ENCODE measurements at regions not wholly inside any gene's neighbourhood (a gene's known extent, or its start where the extent isn't known, plus 50 kb on each side); places are given as distances from the start of the nearest gene placed in this dataset.

DNA sequence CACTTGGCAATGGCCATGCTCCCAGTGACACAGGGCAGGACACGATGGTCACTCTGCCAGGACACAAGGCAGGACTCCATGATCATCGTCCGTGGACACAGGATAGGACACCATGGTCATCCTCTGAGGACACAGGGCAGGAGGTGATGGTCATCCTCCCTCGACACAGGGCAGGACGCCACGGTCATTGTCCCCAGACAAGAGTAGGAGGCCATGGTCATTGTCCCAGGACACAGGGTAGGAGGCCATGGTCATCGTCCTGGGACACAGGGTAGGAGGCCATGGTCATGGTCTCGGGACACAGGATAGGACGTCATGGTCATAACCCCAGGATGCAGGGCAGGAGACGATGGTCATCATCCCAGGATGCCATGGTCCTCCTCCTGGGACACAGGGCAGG lies 289.2 kb downstream of the TCERG1L start:
- TF ChIP-seq POLR2A (IDR thresholded peaks at IDR 0.05), result no peak
- TF ChIP-seq, protein P1, sequence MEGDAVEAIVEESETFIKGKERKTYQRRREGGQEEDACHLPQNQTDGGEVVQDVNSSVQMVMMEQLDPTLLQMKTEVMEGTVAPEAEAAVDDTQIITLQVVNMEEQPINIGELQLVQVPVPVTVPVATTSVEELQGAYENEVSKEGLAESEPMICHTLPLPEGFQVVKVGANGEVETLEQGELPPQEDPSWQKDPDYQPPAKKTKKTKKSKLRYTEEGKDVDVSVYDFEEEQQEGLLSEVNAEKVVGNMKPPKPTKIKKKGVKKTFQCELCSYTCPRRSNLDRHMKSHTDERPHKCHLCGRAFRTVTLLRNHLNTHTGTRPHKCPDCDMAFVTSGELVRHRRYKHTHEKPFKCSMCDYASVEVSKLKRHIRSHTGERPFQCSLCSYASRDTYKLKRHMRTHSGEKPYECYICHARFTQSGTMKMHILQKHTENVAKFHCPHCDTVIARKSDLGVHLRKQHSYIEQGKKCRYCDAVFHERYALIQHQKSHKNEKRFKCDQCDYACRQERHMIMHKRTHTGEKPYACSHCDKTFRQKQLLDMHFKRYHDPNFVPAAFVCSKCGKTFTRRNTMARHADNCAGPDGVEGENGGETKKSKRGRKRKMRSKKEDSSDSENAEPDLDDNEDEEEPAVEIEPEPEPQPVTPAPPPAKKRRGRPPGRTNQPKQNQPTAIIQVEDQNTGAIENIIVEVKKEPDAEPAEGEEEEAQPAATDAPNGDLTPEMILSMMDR (IDR thresholded peaks at IDR 0.05), result no peak

Measured in right lobe of liver (tissue), 4 donors.